Smooth muscle cell (in vitro differentiated cells): ENCODE measurements at regions not wholly inside any gene's neighbourhood (a gene's known extent, or its start where the extent isn't known, plus 50 kb on each side); places are given as distances from the start of the nearest gene placed in this dataset.
"Not testable (repeated sequence)": the region's sequence is repeated elsewhere in the genome, so short reads cannot be mapped to it uniquely, and the experiment has no call there.

Experiments
- DNase-seq: peaks from one replicate; lab custom pipeline; 2025; ENCODE audit not compliant: unreplicated experiment; lab: John Stamatoyannopoulos, UW
- H2AFZ ChIP-seq: fragments of 200-600 bp; sonication (generic); 2 replicates; pipeline ENCODE4 v1.6.0; 2016; ENCODE audit warnings: antibody characterized with exemption, low read depth, mild to moderate bottlenecking
- H3F3A ChIP-seq: fragments of 200-600 bp; sonication (generic); 2 replicates; pipeline ENCODE4 v1.6.0; 2017; ENCODE audit warnings: antibody characterized with exemption, low read depth
- H3K27ac ChIP-seq: fragments of 200-600 bp; sonication (generic); 2 replicates; pipeline ENCODE4 v1.5.1; 2016; ENCODE audit warnings: low read depth, mild to moderate bottlenecking
- H3K27me3 ChIP-seq: fragments of 200-600 bp; sonication (generic); 2 replicates; pipeline ENCODE4 v1.6.1; 2016; ENCODE audit warnings: low read depth, mild to moderate bottlenecking
- H3K36me3 ChIP-seq: fragments of 200-600 bp; sonication (generic); 2 replicates; pipeline ENCODE4 v1.5.1; 2016; ENCODE audit warnings: low read depth
- H3K4me1 ChIP-seq: fragments of 200-600 bp; sonication (generic); 2 replicates; pipeline ENCODE4 v1.5.1; 2016; ENCODE audit warnings: low read depth
- H3K4me2 ChIP-seq: fragments of 200-600 bp; sonication (generic); 2 replicates; pipeline ENCODE4 v1.6.0; 2016; ENCODE audit warnings: mild to moderate bottlenecking
- H3K4me3 ChIP-seq: fragments of 200-600 bp; sonication (generic); 2 replicates; pipeline ENCODE4 v1.5.1; 2016; ENCODE audit warnings: mild to moderate bottlenecking
- H3K79me2 ChIP-seq: fragments of 200-600 bp; sonication (generic); 2 replicates; pipeline ENCODE4 v1.6.0; 2016; ENCODE audit warnings: low read depth, mild to moderate bottlenecking
- H3K9ac ChIP-seq: fragments of 200-600 bp; sonication (generic); 2 replicates; pipeline ENCODE4 v1.6.0; 2016; ENCODE audit warnings: low read depth
- H3K9me3 ChIP-seq: fragments of 200-600 bp; sonication (generic); replicated peaks from 2 replicates; pipeline ENCODE4 v1.5.1; 2016; ENCODE audit warnings: low read depth
- H4K20me1 ChIP-seq: fragments of 200-600 bp; sonication (generic); 2 replicates; pipeline ENCODE4 v1.6.0; 2016; ENCODE audit warnings: low read depth
- WGBS: methylation state at CpG from one replicate; pipeline ENCODE4 v1.1.7; 2016; ENCODE audit warnings: low lambda C conversion rate; 5-methylcytosine and 5-hydroxymethylcytosine counted together
- TF ChIP-seq, protein P1 (sequence below): fragments of 200-600 bp; sonication (generic); IDR thresholded peaks from 2 replicates; pipeline ENCODE4 v1.5.1; 2017; ENCODE audit warnings: borderline replicate concordance, mild to moderate bottlenecking, antibody characterized with exemption; ENCODE audit not compliant: insufficient read depth, poor library complexity, severe bottlenecking

- no peaks in the 10 kb centered on the region for H3K4me1 ChIP-seq
- no peaks in the 10 kb centered on the region for H3F3A ChIP-seq
- H3K36me3 ChIP-seq = no peaks in the 10 kb centered on the region
- no peak overlapping the region for H3K9ac ChIP-seq
- no peaks in the 10 kb centered on the region for H3K27me3 ChIP-seq
- 78% methylated on average over 2 of the region's 2 CpGs for WGBS
- no peaks in the 10 kb centered on the region for H3K79me2 ChIP-seq
- H3K4me3 ChIP-seq = no peak overlapping the region
- no peak overlapping the region for H2AFZ ChIP-seq
- DNase-seq = no peak
- no peak overlapping the region for H3K27ac ChIP-seq
- H3K9me3 ChIP-seq = no peaks in the 10 kb centered on the region
- H3K4me2 ChIP-seq = no peak overlapping the region
- no peaks in the 10 kb centered on the region for H4K20me1 ChIP-seq
- TF ChIP-seq, protein P1, sequence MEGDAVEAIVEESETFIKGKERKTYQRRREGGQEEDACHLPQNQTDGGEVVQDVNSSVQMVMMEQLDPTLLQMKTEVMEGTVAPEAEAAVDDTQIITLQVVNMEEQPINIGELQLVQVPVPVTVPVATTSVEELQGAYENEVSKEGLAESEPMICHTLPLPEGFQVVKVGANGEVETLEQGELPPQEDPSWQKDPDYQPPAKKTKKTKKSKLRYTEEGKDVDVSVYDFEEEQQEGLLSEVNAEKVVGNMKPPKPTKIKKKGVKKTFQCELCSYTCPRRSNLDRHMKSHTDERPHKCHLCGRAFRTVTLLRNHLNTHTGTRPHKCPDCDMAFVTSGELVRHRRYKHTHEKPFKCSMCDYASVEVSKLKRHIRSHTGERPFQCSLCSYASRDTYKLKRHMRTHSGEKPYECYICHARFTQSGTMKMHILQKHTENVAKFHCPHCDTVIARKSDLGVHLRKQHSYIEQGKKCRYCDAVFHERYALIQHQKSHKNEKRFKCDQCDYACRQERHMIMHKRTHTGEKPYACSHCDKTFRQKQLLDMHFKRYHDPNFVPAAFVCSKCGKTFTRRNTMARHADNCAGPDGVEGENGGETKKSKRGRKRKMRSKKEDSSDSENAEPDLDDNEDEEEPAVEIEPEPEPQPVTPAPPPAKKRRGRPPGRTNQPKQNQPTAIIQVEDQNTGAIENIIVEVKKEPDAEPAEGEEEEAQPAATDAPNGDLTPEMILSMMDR = no peak
These were observed 224.8 kb upstream of the EDA2R start for GRCh38 chrX:66863721-66864120.

- Histone ChIP-seq H2AFZ (no peak overlapping the region), H3F3A (no peaks in the 10 kb centered on the region), H3K36me3 (no peaks in the 10 kb centered on the region), H3K27me3 (no peaks in the 10 kb centered on the region), H3K9ac (no peak overlapping the region), H3K79me2 (no peaks in the 10 kb centered on the region), H3K4me2 (no peak overlapping the region), H3K27ac (no peak overlapping the region), H3K4me3 (no peak overlapping the region), H3K4me1 (no peaks in the 10 kb centered on the region), H3K9me3 (no peaks in the 10 kb centered on the region), H4K20me1 (no peaks in the 10 kb centered on the region)
- no peak for DNase-seq
- TF ChIP-seq, protein P1 = no peak
- WGBS = 77% methylated on average over 1 of the region's 1 CpG
These were observed 194.5 kb upstream of the EDA2R start for GRCh38 chrX:66833426-66833825.

DNA sequence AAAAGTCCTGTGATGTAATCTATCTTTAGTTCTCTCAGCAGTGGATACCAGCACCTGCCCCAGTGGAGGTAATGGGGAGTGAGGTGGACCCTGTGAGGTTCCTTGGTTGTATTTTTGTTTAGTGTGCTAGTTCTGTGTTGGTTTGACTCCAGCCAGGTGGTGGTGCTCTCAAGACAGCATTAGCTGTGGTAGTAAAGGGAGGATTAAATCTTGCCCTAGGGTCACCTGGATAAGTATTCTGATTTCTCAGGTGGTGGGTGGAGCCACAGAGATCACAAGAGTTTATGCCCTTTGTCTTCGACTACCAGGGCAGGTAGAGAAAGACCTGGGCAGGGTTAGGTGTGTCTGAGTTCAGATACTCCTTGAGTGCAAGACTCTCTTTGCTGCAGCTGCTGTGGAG lies 176.3 kb upstream of the EDA2R start:
- no peaks in the 10 kb centered on the region for H4K20me1 ChIP-seq
- H3K36me3 ChIP-seq = no peaks in the 10 kb centered on the region
- no peak overlapping the region for H2AFZ ChIP-seq
- 72% methylated on average over 1 of the region's 1 CpG for WGBS
- no peak overlapping the region for H3K4me2 ChIP-seq
- H3K79me2 ChIP-seq = no peaks in the 10 kb centered on the region
- TF ChIP-seq, protein P1 = no peak
- no peaks in the 10 kb centered on the region for H3F3A ChIP-seq
- DNase-seq = no peak
- H3K27ac ChIP-seq = no peak overlapping the region
- no peaks in the 10 kb centered on the region for H3K4me1 ChIP-seq
- H3K9me3 ChIP-seq = no peaks in the 10 kb centered on the region
- H3K27me3 ChIP-seq = no peaks in the 10 kb centered on the region
- no peak overlapping the region for H3K9ac ChIP-seq
- no peak overlapping the region for H3K4me3 ChIP-seq

GRCh38 chrX:66794514-66794913 lies 155.6 kb upstream of the EDA2R start:
- not testable (repeated sequence) for H2AFZ ChIP-seq, H3F3A ChIP-seq, H3K4me1 ChIP-seq, H3K79me2 ChIP-seq, H4K20me1 ChIP-seq, H3K9ac ChIP-seq, H3K9me3 ChIP-seq, DNase-seq, H3K4me2 ChIP-seq, H3K36me3 ChIP-seq, H3K27ac ChIP-seq, H3K4me3 ChIP-seq, H3K27me3 ChIP-seq
- 77% methylated on average over 5 of the region's 5 CpGs for WGBS
